Keratinocyte (primary cell): ENCODE measurements at regions not wholly inside any gene's neighbourhood (a gene's known extent, or its start where the extent isn't known, plus 50 kb on each side); places are given as distances from the start of the nearest gene placed in this dataset.

Experiments used
- DNase-seq: peaks from one replicate; pipeline ENCODE4 v3.0.0-alpha.2; 2011; ENCODE audit warnings: low read depth, missing footprints, low spot score
- FAIRE-seq: peaks from 2 replicates; lab custom pipeline; 2011; peaks lifted over from hg19 to GRCh38; lab: Jason Lieb, UNC
- H2AFZ ChIP-seq: 2 replicates; pipeline ENCODE4 v1.6.0; 2012; ENCODE audit warnings: low read length, control low read depth, inconsistent platforms; ENCODE audit not compliant: control insufficient read depth
- H3K27ac ChIP-seq: 2 replicates; pipeline ENCODE4 v1.5.1; 2011; ENCODE audit warnings: low read length; ENCODE audit not compliant: control insufficient read depth, insufficient read depth
- H3K27me3 ChIP-seq: 3 replicates; pipeline ENCODE4 v1.6.0; 2011; ENCODE audit warnings: low read length; ENCODE audit not compliant: control insufficient read depth, insufficient read depth; ENCODE audit errors: extremely low read depth
- H3K36me3 ChIP-seq, 2 experiments: 2 replicates in 1 of 2; 3 replicates in 1 of 2; pipeline ENCODE4 v1.5.1; 2011; ENCODE audit warnings: low read length in 2 of 2, mild to moderate bottlenecking in 1 of 2; ENCODE audit not compliant: control insufficient read depth in 2 of 2, insufficient read depth in 2 of 2; ENCODE audit errors: extremely low read depth in 1 of 2
- H3K4me1 ChIP-seq: 3 replicates; pipeline ENCODE4 v1.5.1; 2011; ENCODE audit warnings: low read length; ENCODE audit not compliant: control insufficient read depth, insufficient read depth; ENCODE audit errors: extremely low read depth
- H3K4me2 ChIP-seq: 3 replicates; pipeline ENCODE4 v1.6.0; 2011; ENCODE audit warnings: low read depth, low read length; ENCODE audit not compliant: control insufficient read depth, insufficient read depth; ENCODE audit errors: extremely low read depth
- H3K4me3 ChIP-seq, 3 experiments: fragments of 200-600 bp in 1 of 3; sonication (generic) in 1 of 3; 2 replicates in 2 of 3; 3 replicates in 1 of 3; pipeline ENCODE4 v1.5.1; 2011 to 2016; ENCODE audit warnings: low read length in 3 of 3, mild to moderate bottlenecking in 3 of 3, control low read depth in 2 of 3, inconsistent platforms in 1 of 3, low read depth in 1 of 3, mixed read lengths in 1 of 3, mixed run types in 1 of 3, moderate library complexity in 1 of 3; ENCODE audit not compliant: control insufficient read depth in 2 of 3, insufficient read depth in 2 of 3; ENCODE audit errors: extremely low read depth in 1 of 3
- H3K79me2 ChIP-seq: 2 replicates; pipeline ENCODE4 v1.6.0; 2012; ENCODE audit warnings: low read length; ENCODE audit not compliant: control insufficient read depth, insufficient read depth
- H3K9ac ChIP-seq: 3 replicates; pipeline ENCODE4 v1.6.0; 2011; ENCODE audit warnings: low read length; ENCODE audit not compliant: control insufficient read depth, insufficient read depth; ENCODE audit errors: extremely low read depth
- H3K9me1 ChIP-seq: 3 replicates; pipeline ENCODE4 v1.6.0; 2011; ENCODE audit warnings: low read length; ENCODE audit not compliant: control insufficient read depth, insufficient read depth; ENCODE audit errors: extremely low read depth
- H3K9me3 ChIP-seq: 2 replicates; pipeline ENCODE4 v1.5.1; 2012; ENCODE audit warnings: low read depth, low read length; ENCODE audit not compliant: control insufficient read depth
- H4K20me1 ChIP-seq: 3 replicates; pipeline ENCODE4 v1.6.0; 2011; ENCODE audit warnings: low read length; ENCODE audit not compliant: control insufficient read depth, insufficient read depth; ENCODE audit errors: extremely low read depth
- CTCF ChIP-seq, 3 experiments: IDR thresholded peaks in 1 of 3; conservative IDR thresholded peaks in 1 of 3; optimal IDR thresholded peaks in 1 of 3; 2 replicates in 2 of 3; 3 replicates in 1 of 3; pipeline versions ENCODE3 to v1.5.1; 2011; ENCODE audit warnings: low read length in 3 of 3, mild to moderate bottlenecking in 3 of 3, moderate library complexity in 2 of 3, control low read depth in 1 of 3, inconsistent platforms in 1 of 3; ENCODE audit not compliant: insufficient read depth in 2 of 3; ENCODE audit errors: extremely low read depth in 1 of 3
- EZH2 ChIP-seq: IDR thresholded peaks from one replicate; pipeline ENCODE4 v1.6.1; 2012; ENCODE audit warnings: inconsistent platforms, mild to moderate bottlenecking, low read length, moderate library complexity
- dilution Hi-C: fragments of 300-500 bp; cut with MboI; formaldehyde crosslinking; loops from one replicate; pipeline ENCODE4 v1.7.0; 2020; ENCODE audit warnings: low sequenced_read_pairs; ENCODE audit not compliant: extremely low pct_ligation_motif_present

DNA sequence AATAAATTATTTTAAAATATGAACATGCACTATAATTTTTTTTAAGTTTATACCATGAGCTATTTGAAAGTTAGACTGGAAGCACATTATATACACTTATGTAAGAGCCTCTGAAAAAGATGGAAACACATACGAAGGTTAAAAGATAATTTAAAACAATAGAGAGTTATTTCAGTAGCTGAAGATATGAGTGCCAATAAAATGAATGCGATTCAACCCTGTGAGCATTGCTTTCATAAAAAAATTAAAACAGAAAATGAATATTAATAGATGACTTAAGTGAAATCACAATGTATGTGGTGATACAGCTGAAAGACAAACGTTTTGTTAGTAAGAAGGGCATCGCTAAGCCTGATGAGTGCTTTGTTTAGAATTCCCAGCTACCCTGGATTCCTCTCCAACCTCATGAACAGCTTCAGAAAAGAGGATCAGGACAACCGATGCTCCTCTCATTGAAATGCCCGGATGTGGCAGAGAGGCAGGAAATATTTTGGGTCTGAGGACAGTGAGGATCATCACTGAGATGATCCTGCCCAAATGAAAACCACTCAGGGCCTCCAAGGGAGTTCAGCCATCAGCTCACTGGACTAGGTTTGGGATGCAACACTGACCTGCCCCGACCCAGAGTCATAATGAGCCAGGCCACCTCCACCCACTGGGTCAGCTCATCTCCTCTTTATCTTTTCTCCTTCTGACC lies 60.2 kb upstream of the TOP3B start:
- no peaks in the 10 kb centered on the region for H3K36me3 ChIP-seq
- H3K27me3 ChIP-seq = peaks cover 4% of the 10 kb centered on the region
- no peaks in the 10 kb centered on the region for H3K79me2 ChIP-seq
- H3K4me2 ChIP-seq = no peak overlapping the region
- no peaks in the 10 kb centered on the region for H3K9me1 ChIP-seq
- dilution Hi-C loops = no loop called here
- no peak overlapping the region for H3K4me3 ChIP-seq
- no peaks in the 10 kb centered on the region for H3K9me3 ChIP-seq
- DNase-seq (no peak), FAIRE-seq (no peak)
- H2AFZ ChIP-seq = no peak overlapping the region
- no peak overlapping the region for H3K27ac ChIP-seq
- H4K20me1 ChIP-seq = no peaks in the 10 kb centered on the region
- TF ChIP-seq EZH2 (no peak), CTCF (optimal IDR thresholded peaks at IDR 0.05 in 1 of 3, IDR thresholded peaks at IDR 0.05 in 1 of 3, conservative IDR thresholded peaks at IDR 0.05 in 1 of 3; ENCODE audit: extremely low read depth in 1 of 3, insufficient read depth in 2 of 3, low read length in 3 of 3) (no peak)
- no peaks in the 10 kb centered on the region for H3K4me1 ChIP-seq
- no peak overlapping the region for H3K9ac ChIP-seq

GRCh38 chr22:22042009-22042408 lies 59.4 kb upstream of the TOP3B start:
- no peak overlapping the region for H3K4me2 ChIP-seq
- peaks cover 4% of the 10 kb centered on the region for H3K27me3 ChIP-seq
- TF ChIP-seq EZH2 = no peak
- TF ChIP-seq CTCF (optimal IDR thresholded peaks at IDR 0.05 in 1 of 3, IDR thresholded peaks at IDR 0.05 in 1 of 3, conservative IDR thresholded peaks at IDR 0.05 in 1 of 3; ENCODE audit: extremely low read depth in 1 of 3, insufficient read depth in 2 of 3, low read length in 3 of 3) = no peak
- no peak overlapping the region for H2AFZ ChIP-seq
- H3K9me1 ChIP-seq = no peaks in the 10 kb centered on the region
- DNase-seq (no peak), FAIRE-seq (no peak)
- dilution Hi-C loops = no loop called here
- H4K20me1 ChIP-seq = no peaks in the 10 kb centered on the region
- H3K36me3 ChIP-seq = no peaks in the 10 kb centered on the region
- no peak overlapping the region for H3K27ac ChIP-seq
- no peaks in the 10 kb centered on the region for H3K9me3 ChIP-seq
- no peaks in the 10 kb centered on the region for H3K79me2 ChIP-seq
- H3K4me3 ChIP-seq = no peak overlapping the region
- no peak overlapping the region for H3K9ac ChIP-seq
- H3K4me1 ChIP-seq = no peaks in the 10 kb centered on the region
